ENCODE measurements at regions not wholly inside any gene's neighbourhood (a gene's known extent, or its start where the extent isn't known, plus 50 kb on each side); places are given as distances from the start of the nearest gene placed in this dataset.

- POLR2A ChIA-PET, result no interaction called here
- TF ChIP-seq, protein P1, sequence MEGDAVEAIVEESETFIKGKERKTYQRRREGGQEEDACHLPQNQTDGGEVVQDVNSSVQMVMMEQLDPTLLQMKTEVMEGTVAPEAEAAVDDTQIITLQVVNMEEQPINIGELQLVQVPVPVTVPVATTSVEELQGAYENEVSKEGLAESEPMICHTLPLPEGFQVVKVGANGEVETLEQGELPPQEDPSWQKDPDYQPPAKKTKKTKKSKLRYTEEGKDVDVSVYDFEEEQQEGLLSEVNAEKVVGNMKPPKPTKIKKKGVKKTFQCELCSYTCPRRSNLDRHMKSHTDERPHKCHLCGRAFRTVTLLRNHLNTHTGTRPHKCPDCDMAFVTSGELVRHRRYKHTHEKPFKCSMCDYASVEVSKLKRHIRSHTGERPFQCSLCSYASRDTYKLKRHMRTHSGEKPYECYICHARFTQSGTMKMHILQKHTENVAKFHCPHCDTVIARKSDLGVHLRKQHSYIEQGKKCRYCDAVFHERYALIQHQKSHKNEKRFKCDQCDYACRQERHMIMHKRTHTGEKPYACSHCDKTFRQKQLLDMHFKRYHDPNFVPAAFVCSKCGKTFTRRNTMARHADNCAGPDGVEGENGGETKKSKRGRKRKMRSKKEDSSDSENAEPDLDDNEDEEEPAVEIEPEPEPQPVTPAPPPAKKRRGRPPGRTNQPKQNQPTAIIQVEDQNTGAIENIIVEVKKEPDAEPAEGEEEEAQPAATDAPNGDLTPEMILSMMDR (IDR thresholded peaks at IDR 0.05; ENCODE audit: insufficient read depth, low read length, missing control alignments), result no peak
- CTCF ChIA-PET, result no interaction called here
Observed at GRCh38 chr20:39473536-39473935, 511.4 kb downstream of the DHX35 start.

GRCh38 chr20:39468703-39469102 lies 506.6 kb downstream of the DHX35 start:
- TF ChIP-seq, protein P1 (IDR thresholded peaks at IDR 0.05; ENCODE audit: insufficient read depth, low read length, missing control alignments), result no peak
- H3K4me3 ChIP-seq (ENCODE audit: low read depth, low read length), result no peak overlapping the region
- DNase-seq (ENCODE audit: low read depth, low spot score), result no peak
- POLR2A ChIA-PET, result no interaction called here
- CTCF ChIA-PET, result no interaction called here

More at GRCh38 chr20:39473536-39473935, 511.4 kb downstream of the DHX35 start:
- DNase-seq (ENCODE audit: low read depth, low spot score), result no peak
- H3K4me3 ChIP-seq (ENCODE audit: low read depth, low read length), result no peak overlapping the region

- TF ChIP-seq, protein P1 (IDR thresholded peaks at IDR 0.05; ENCODE audit: insufficient read depth, low read length, missing control alignments), result no peak
- ChIA-PET POLR2A (no interaction called here), CTCF (no interaction called here)
- no peak overlapping the region for H3K4me3 ChIP-seq (ENCODE audit: low read depth, low read length)
- no peak for DNase-seq (ENCODE audit: low read depth, low spot score)
Observed at GRCh38 chr20:39464238-39464637, 502.1 kb downstream of the DHX35 start.

GRCh38 chr20:39462416-39462945 lies 500.3 kb downstream of the DHX35 start:
- TF ChIP-seq, protein P1 (IDR thresholded peaks at IDR 0.05; ENCODE audit: insufficient read depth, low read length, missing control alignments), result no peak
- ChIA-PET POLR2A (no interaction called here), CTCF (no interaction called here)
- no peak for DNase-seq (ENCODE audit: low read depth, low spot score)
- H3K4me3 ChIP-seq (ENCODE audit: low read depth, low read length), result no peak overlapping the region

DNA sequence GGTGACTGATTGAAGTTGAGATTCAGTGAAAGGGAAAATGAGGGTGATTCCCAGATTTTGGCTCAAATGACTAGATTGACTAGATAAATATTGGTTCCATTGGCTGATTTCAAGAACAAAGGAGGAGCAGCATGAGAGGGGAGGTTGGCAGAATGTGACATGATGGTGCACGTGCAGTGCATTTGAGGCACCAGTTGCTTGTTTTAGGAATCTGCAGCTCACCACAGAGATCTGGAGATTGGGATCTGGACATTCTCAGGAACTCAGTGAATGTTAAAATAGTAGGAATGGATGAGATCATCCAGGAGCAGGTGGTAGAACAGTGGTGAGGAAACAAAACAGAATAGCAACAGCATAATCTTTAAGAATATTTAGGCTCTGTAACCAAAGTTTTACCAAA lies 496.3 kb downstream of the DHX35 start:
- no peak for DNase-seq (ENCODE audit: low read depth, low spot score)
- TF ChIP-seq, protein P1 (IDR thresholded peaks at IDR 0.05; ENCODE audit: insufficient read depth, low read length, missing control alignments), result no peak
- H3K4me3 ChIP-seq (ENCODE audit: low read depth, low read length), result no peak overlapping the region
- ChIA-PET CTCF (no interaction called here), POLR2A (no interaction called here)

DNA sequence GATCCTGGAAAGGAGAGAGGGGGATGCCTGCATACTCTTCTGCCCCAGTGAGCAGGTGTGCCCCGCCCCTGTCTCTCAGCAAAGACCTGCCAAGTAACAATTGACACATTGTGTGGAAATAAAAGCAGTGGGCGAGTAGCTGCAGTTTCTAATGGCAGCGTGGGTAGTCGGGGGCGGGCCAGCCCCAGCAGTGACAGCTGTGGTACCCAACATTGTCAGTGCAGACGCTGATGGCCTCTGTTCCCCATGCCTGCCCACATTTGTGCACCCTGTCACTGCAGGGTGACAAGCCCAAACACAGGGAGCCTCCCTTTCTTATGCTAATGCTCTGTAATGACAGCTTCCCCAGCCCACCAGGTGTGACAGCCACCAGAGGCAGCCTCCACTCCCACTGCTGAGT lies 491.7 kb downstream of the DHX35 start:
- DNase-seq (ENCODE audit: low read depth, low spot score), result no peak
- H3K4me3 ChIP-seq (ENCODE audit: low read depth, low read length), result no peak overlapping the region
- TF ChIP-seq, protein P1 (IDR thresholded peaks at IDR 0.05; ENCODE audit: insufficient read depth, low read length, missing control alignments), result no peak
- ChIA-PET POLR2A (no interaction called here), CTCF (no interaction called here)

Measured in AG04449 (cell line).